ENCODE measurements at regions not wholly inside any gene's neighbourhood (a gene's known extent, or its start where the extent isn't known, plus 50 kb on each side); places are given as distances from the start of the nearest gene placed in this dataset.

DNA sequence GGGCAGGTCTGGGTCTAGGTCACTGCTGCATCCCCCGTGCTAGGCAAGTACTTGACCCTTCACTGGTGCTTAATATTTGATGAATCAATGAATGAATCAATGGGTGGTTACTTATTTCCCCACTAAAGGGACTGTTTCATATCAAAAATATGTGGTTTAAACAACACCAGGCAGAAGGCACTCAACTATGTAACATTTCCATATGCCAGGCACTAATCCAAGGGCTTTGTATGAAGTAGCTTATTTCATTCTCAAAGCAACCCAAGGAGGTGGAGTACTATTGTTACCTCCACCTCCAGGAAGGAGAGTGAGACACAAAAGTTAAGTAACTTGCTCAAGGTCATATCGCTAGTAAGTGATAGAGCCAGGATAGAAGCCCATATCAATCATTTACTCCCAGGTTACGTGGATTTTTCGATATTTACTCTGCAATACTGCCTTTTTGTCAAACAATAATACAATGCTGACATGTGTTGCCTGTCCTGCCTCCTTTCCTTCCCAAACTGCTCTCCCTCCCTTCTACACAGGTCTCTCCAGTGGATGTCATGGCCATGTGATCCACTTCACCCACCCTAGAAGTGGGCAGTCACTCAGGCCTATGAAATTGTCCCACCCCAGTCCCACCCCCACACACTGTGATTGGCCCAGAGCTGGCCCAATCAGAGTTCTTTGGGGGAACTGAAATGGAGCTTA lies 142.8 kb downstream of the ETS2 start:
- no peak overlapping the region for H2BK5ac ChIP-seq (ENCODE audit: insufficient read length, low read length)
- no peaks in the 10 kb centered on the region for H3K23me2 ChIP-seq (ENCODE audit: insufficient read length, low read depth, low read length, poor library complexity, severe bottlenecking)
- H4K91ac ChIP-seq (ENCODE audit: insufficient read length, low read depth, low read length): no peak overlapping the region
- no peak overlapping the region for H3K56ac ChIP-seq (ENCODE audit: insufficient read length, low read depth, low read length)
- Mint-ChIP-seq H3K27ac (no peak overlapping the region), H3K27me3 (ENCODE audit: low read depth) (peaks cover 14% of the 10 kb centered on the region), H3K36me3 (ENCODE audit: insufficient read depth in 1 of 3, low read depth in 3 of 3) (peaks cover 0 to 8% (median 2%) of the 10 kb centered on the region in 3 experiments; a peak in 4 of 7 replicates), H3K9me3 (peaks cover 9 to 11% of the 10 kb centered on the region in 2 experiments), H3K4me3 (no peak overlapping the region), H3K4me1 (peaks cover 22 to 40% of the 10 kb centered on the region in 2 experiments)
- no peaks in the 10 kb centered on the region for H3K79me1 ChIP-seq (ENCODE audit: insufficient read depth, low read depth, low read length, poor library complexity, severe bottlenecking)
- H3K4ac ChIP-seq (ENCODE audit: low read depth, low read length): no peak overlapping the region
- H4K8ac ChIP-seq (replicated peaks; ENCODE audit: insufficient read length, low read depth, low read length): no peak overlapping the region
- DNase-seq: no peak
- H2BK15ac ChIP-seq (ENCODE audit: low read depth, low read length): no peak overlapping the region
- no peaks in the 10 kb centered on the region for H3K79me2 ChIP-seq (ENCODE audit: insufficient read depth, low read length)
- no peaks in the 10 kb centered on the region for H3K27me3 ChIP-seq (ENCODE audit: insufficient read depth, low read length)
- H4K20me1 ChIP-seq (ENCODE audit: control insufficient read depth, insufficient read depth, insufficient read length): no peaks in the 10 kb centered on the region
- no peak overlapping the region for H4K5ac ChIP-seq (ENCODE audit: insufficient read length, low read depth, low read length)
- H2AK5ac ChIP-seq (ENCODE audit: insufficient read length, low read length): no peak overlapping the region
- H3K9ac ChIP-seq (ENCODE audit: extremely low read depth, insufficient read length, low read length): no peak overlapping the region
- no CpG with 5 or more reads among the region's 4 CpGs for WGBS (ENCODE audit: extremely low coverage, insufficient read length, low lambda C conversion rate)
- H2BK12ac ChIP-seq (ENCODE audit: insufficient read length, low read depth, low read length): no peak overlapping the region
- H3K14ac ChIP-seq (ENCODE audit: insufficient read depth, low read length): no peak overlapping the region
- no peak overlapping the region for H3K18ac ChIP-seq (ENCODE audit: insufficient read length, low read depth, low read length)
- H2BK120ac ChIP-seq (ENCODE audit: low read depth, low read length, poor library complexity, severe bottlenecking): no peak overlapping the region
- 0 out of 2 replicates have a peak, but pooled peaks cover 2% of the 10 kb centered on the region for H3K4me1 ChIP-seq (ENCODE audit: insufficient read depth, low read length)
- no peaks in the 10 kb centered on the region for H3K9me3 ChIP-seq (ENCODE audit: control insufficient read depth, low read depth, low read length)
- H3K23ac ChIP-seq (ENCODE audit: insufficient read length, low read depth, low read length): no peak overlapping the region
- H3T11ph ChIP-seq (ENCODE audit: low read length): no peak overlapping the region
- no peak overlapping the region for H2BK20ac ChIP-seq (ENCODE audit: low read depth, low read length, poor library complexity, severe bottlenecking)
- no peak overlapping the region for H3K4me2 ChIP-seq (ENCODE audit: insufficient read depth, insufficient read length, low read length)
- H2AFZ ChIP-seq (ENCODE audit: low read length): no peak overlapping the region
- TF ChIP-seq, protein P1, sequence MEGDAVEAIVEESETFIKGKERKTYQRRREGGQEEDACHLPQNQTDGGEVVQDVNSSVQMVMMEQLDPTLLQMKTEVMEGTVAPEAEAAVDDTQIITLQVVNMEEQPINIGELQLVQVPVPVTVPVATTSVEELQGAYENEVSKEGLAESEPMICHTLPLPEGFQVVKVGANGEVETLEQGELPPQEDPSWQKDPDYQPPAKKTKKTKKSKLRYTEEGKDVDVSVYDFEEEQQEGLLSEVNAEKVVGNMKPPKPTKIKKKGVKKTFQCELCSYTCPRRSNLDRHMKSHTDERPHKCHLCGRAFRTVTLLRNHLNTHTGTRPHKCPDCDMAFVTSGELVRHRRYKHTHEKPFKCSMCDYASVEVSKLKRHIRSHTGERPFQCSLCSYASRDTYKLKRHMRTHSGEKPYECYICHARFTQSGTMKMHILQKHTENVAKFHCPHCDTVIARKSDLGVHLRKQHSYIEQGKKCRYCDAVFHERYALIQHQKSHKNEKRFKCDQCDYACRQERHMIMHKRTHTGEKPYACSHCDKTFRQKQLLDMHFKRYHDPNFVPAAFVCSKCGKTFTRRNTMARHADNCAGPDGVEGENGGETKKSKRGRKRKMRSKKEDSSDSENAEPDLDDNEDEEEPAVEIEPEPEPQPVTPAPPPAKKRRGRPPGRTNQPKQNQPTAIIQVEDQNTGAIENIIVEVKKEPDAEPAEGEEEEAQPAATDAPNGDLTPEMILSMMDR (conservative IDR thresholded peaks at IDR 0.05): no peak
- H3K27ac ChIP-seq (ENCODE audit: insufficient read length, low read depth, low read length): no peak overlapping the region
